ENCODE measurements at regions not wholly inside any gene's neighbourhood (a gene's known extent, or its start where the extent isn't known, plus 50 kb on each side); places are given as distances from the start of the nearest gene placed in this dataset.

- no peak overlapping the region for H3K56ac ChIP-seq (ENCODE audit: insufficient read length, low read depth, low read length)
- H2BK120ac ChIP-seq (ENCODE audit: low read depth, low read length, poor library complexity, severe bottlenecking), result no peak overlapping the region
- H3K4me2 ChIP-seq (ENCODE audit: insufficient read depth, insufficient read length, low read length), result no peak overlapping the region
- H3T11ph ChIP-seq (ENCODE audit: low read length), result no peak overlapping the region
- no peak overlapping the region for H3K18ac ChIP-seq (ENCODE audit: insufficient read length, low read depth, low read length)
- no peak overlapping the region for H3K14ac ChIP-seq (ENCODE audit: insufficient read depth, low read length)
- no peaks in the 10 kb centered on the region for H4K20me1 ChIP-seq (ENCODE audit: control insufficient read depth, insufficient read depth, insufficient read length)
- no peaks in the 10 kb centered on the region for H3K4me1 ChIP-seq (ENCODE audit: insufficient read depth, low read length)
- Mint-ChIP-seq H3K27ac (no peak overlapping the region), H3K9me3 (no peaks in the 10 kb centered on the region; a peak in 1 of 5 replicates), H3K4me3 (no peak overlapping the region), H3K36me3 (ENCODE audit: insufficient read depth in 1 of 3, low read depth in 3 of 3) (no peaks in the 10 kb centered on the region), H3K4me1 (no peaks in the 10 kb centered on the region), H3K27me3 (ENCODE audit: low read depth) (no peaks in the 10 kb centered on the region)
- no peaks in the 10 kb centered on the region for H3K79me1 ChIP-seq (ENCODE audit: insufficient read depth, low read depth, low read length, poor library complexity, severe bottlenecking)
- no peak for TF ChIP-seq CTCF (conservative IDR thresholded peaks at IDR 0.05)
- no peak overlapping the region for H3K4ac ChIP-seq (ENCODE audit: low read depth, low read length)
- no peak overlapping the region for H2BK15ac ChIP-seq (ENCODE audit: low read depth, low read length)
- no peak overlapping the region for H3K27ac ChIP-seq (ENCODE audit: insufficient read length, low read depth, low read length)
- H4K5ac ChIP-seq (ENCODE audit: insufficient read length, low read depth, low read length), result no peak overlapping the region
- H3K27me3 ChIP-seq (ENCODE audit: insufficient read depth, low read length), result no peaks in the 10 kb centered on the region
- no peak overlapping the region for H3K23ac ChIP-seq (ENCODE audit: insufficient read length, low read depth, low read length)
- WGBS (ENCODE audit: extremely low coverage, insufficient read length, low lambda C conversion rate), result no CpG with 5 or more reads among the region's 3 CpGs
- H2AFZ ChIP-seq (ENCODE audit: low read length), result no peak overlapping the region
- H3K9me3 ChIP-seq (ENCODE audit: control insufficient read depth, low read depth, low read length), result no peaks in the 10 kb centered on the region
- no peak overlapping the region for H2AK5ac ChIP-seq (ENCODE audit: insufficient read length, low read length)
- no peak for DNase-seq
- H3K79me2 ChIP-seq (ENCODE audit: insufficient read depth, low read length), result no peaks in the 10 kb centered on the region
- no peak overlapping the region for H3K9ac ChIP-seq (ENCODE audit: extremely low read depth, insufficient read length, low read length)
- no peak overlapping the region for H2BK12ac ChIP-seq (ENCODE audit: insufficient read length, low read depth, low read length)
- H2BK20ac ChIP-seq (ENCODE audit: low read depth, low read length, poor library complexity, severe bottlenecking), result no peak overlapping the region
- no peak overlapping the region for H4K91ac ChIP-seq (ENCODE audit: insufficient read length, low read depth, low read length)
- H2BK5ac ChIP-seq (ENCODE audit: insufficient read length, low read length), result no peak overlapping the region
- no peak overlapping the region for H4K8ac ChIP-seq (replicated peaks; ENCODE audit: insufficient read length, low read depth, low read length)
- H3K23me2 ChIP-seq (ENCODE audit: insufficient read length, low read depth, low read length, poor library complexity, severe bottlenecking), result no peaks in the 10 kb centered on the region
These were observed 256.2 kb downstream of the TAF11L14 start for GRCh38 chr5:17890501-17890900.

Measured in H9 (cell line).